ENCODE measurements at regions not wholly inside any gene's neighbourhood (a gene's known extent, or its start where the extent isn't known, plus 50 kb on each side); places are given as distances from the start of the nearest gene placed in this dataset.

- DNase-seq (ENCODE audit: extremely low spot score) = no peak
- CTCF ChIA-PET = no interaction called here
- no peak for TF ChIP-seq HDGF (IDR thresholded peaks at IDR 0.05; ENCODE audit: borderline replicate concordance)
- no peak for TF ChIP-seq L3MBTL2 (conservative IDR thresholded peaks at IDR 0.05)
- TF ChIP-seq ZNF384 (IDR thresholded peaks at IDR 0.05) = no peak
- TF ChIP-seq ARNT (IDR thresholded peaks at IDR 0.05) = no peak
- no peak for TF ChIP-seq FOXK2 (IDR thresholded peaks at IDR 0.05)
- TF ChIP-seq TARDBP (IDR thresholded peaks at IDR 0.05) = no peak
- TF ChIP-seq BHLHE40 (IDR thresholded peaks at IDR 0.05; ENCODE audit: borderline replicate concordance) = no peak
- TF ChIP-seq NFRKB (IDR thresholded peaks at IDR 0.05) = no peak
- TF ChIP-seq PKNOX1 (IDR thresholded peaks at IDR 0.05) = no peak
- TF ChIP-seq SP1 (IDR thresholded peaks at IDR 0.05) = no peak
- TF ChIP-seq LEF1 (IDR thresholded peaks at IDR 0.05; ENCODE audit: borderline replicate concordance) = no peak
- TF ChIP-seq CTBP1 (IDR thresholded peaks at IDR 0.05; ENCODE audit: borderline replicate concordance) = no peak
- no peak for TF ChIP-seq ELF4 (IDR thresholded peaks at IDR 0.05)
- TF ChIP-seq FOXA1 (IDR thresholded peaks at IDR 0.05) = no peak
- TF ChIP-seq FOXM1 (IDR thresholded peaks at IDR 0.05; ENCODE audit: borderline replicate concordance) = no peak
- no peak for TF ChIP-seq SUZ12 (IDR thresholded peaks at IDR 0.05)
- POLR2A ChIA-PET = no interaction called here
Observed at GRCh38 chr9:100759215-100759614, 181.3 kb downstream of the CAVIN4 start.

GRCh38 chr9:100761276-100761802, 183.5 kb downstream of the CAVIN4 start:
- TF ChIP-seq ELF4 (IDR thresholded peaks at IDR 0.05) = no peak
- ChIA-PET CTCF (no interaction called here), POLR2A (no interaction called here)
- DNase-seq (ENCODE audit: extremely low spot score) = no peak

GRCh38 chr9:100774326-100774725, 196.4 kb downstream of the CAVIN4 start:
- ChIA-PET POLR2A (no interaction called here), CTCF (no interaction called here)
- DNase-seq (ENCODE audit: extremely low spot score) = no peak
- no peak for TF ChIP-seq NFRKB (IDR thresholded peaks at IDR 0.05)
- no peak for TF ChIP-seq SUZ12 (IDR thresholded peaks at IDR 0.05)
- no peak for TF ChIP-seq ARNT (IDR thresholded peaks at IDR 0.05)

GRCh38 chr9:100774962-100775361, 197.1 kb downstream of the CAVIN4 start:
- ChIA-PET POLR2A (no interaction called here), CTCF (no interaction called here)
- TF ChIP-seq ARNT (IDR thresholded peaks at IDR 0.05) (no peak), FOXK2 (IDR thresholded peaks at IDR 0.05) (no peak), SP1 (IDR thresholded peaks at IDR 0.05) (no peak), PKNOX1 (IDR thresholded peaks at IDR 0.05) (no peak), SUZ12 (IDR thresholded peaks at IDR 0.05) (no peak), LEF1 (IDR thresholded peaks at IDR 0.05; ENCODE audit: borderline replicate concordance) (no peak), TARDBP (IDR thresholded peaks at IDR 0.05) (no peak)
- DNase-seq (ENCODE audit: extremely low spot score) = no peak

GRCh38 chr9:100775912-100776311, 198.0 kb downstream of the CAVIN4 start:
- CTCF ChIA-PET = no interaction called here
- POLR2A ChIA-PET = no interaction called here
- DNase-seq (ENCODE audit: extremely low spot score) = no peak
- no peak for TF ChIP-seq FOXA1 (IDR thresholded peaks at IDR 0.05)
- TF ChIP-seq HDGF (IDR thresholded peaks at IDR 0.05; ENCODE audit: borderline replicate concordance) = no peak
- no peak for TF ChIP-seq ZNF384 (IDR thresholded peaks at IDR 0.05)
- no peak for TF ChIP-seq FOXM1 (IDR thresholded peaks at IDR 0.05; ENCODE audit: borderline replicate concordance)
- no peak for TF ChIP-seq CTBP1 (IDR thresholded peaks at IDR 0.05; ENCODE audit: borderline replicate concordance)
- no peak for TF ChIP-seq SP1 (IDR thresholded peaks at IDR 0.05)
- no peak for TF ChIP-seq PKNOX1 (IDR thresholded peaks at IDR 0.05)
- TF ChIP-seq SUZ12 (IDR thresholded peaks at IDR 0.05) = no peak
- no peak for TF ChIP-seq FOXK2 (IDR thresholded peaks at IDR 0.05)
- no peak for TF ChIP-seq BHLHE40 (IDR thresholded peaks at IDR 0.05; ENCODE audit: borderline replicate concordance)
- no peak for TF ChIP-seq TARDBP (IDR thresholded peaks at IDR 0.05)
- no peak for TF ChIP-seq ELF4 (IDR thresholded peaks at IDR 0.05)

- POLR2A ChIA-PET = no interaction called here
- no peak for DNase-seq (ENCODE audit: extremely low spot score)
- CTCF ChIA-PET = no interaction called here
- TF ChIP-seq L3MBTL2 (conservative IDR thresholded peaks at IDR 0.05) (no peak), TARDBP (IDR thresholded peaks at IDR 0.05) (no peak), ARNT (IDR thresholded peaks at IDR 0.05) (no peak), FOXM1 (IDR thresholded peaks at IDR 0.05; ENCODE audit: borderline replicate concordance) (no peak), SUZ12 (IDR thresholded peaks at IDR 0.05) (no peak)
Observed at GRCh38 chr9:100784755-100785154, 206.9 kb downstream of the CAVIN4 start.

- ChIA-PET CTCF (no interaction called here), POLR2A (no interaction called here)
- DNase-seq (ENCODE audit: extremely low spot score) = no peak
- TF ChIP-seq BHLHE40 (IDR thresholded peaks at IDR 0.05; ENCODE audit: borderline replicate concordance) (no peak), SUZ12 (IDR thresholded peaks at IDR 0.05) (no peak), CTBP1 (IDR thresholded peaks at IDR 0.05; ENCODE audit: borderline replicate concordance) (no peak), HDGF (IDR thresholded peaks at IDR 0.05; ENCODE audit: borderline replicate concordance) (no peak)
Observed at GRCh38 chr9:100785946-100786345, 208.1 kb downstream of the CAVIN4 start.
